Naive thymus-derived CD8-positive, alpha-beta T cell (primary cell): ENCODE measurements at regions not wholly inside any gene's neighbourhood (a gene's known extent, or its start where the extent isn't known, plus 50 kb on each side); places are given as distances from the start of the nearest gene placed in this dataset.

Source experiments
- ATAC-seq, 2 donors: fragments of 150-1000 bp; cut with Tn5 transposase in 1 of 2; sonication (Bioruptor Pico), chemical (Tn5 transposase) in 1 of 2; 1 replicate in 1 of 2; 2 replicates in 1 of 2; pipeline ENCODE4 v1.10.0; 2021; ENCODE audit warnings: mild to moderate bottlenecking in 2 of 2, moderate library complexity in 2 of 2
- POLR2A ChIA-PET: fragments of 350-600 bp; sonication (Branson Sonifier 250); formaldehyde crosslinking; loops from one replicate; lab custom pipeline; 2021; ENCODE audit warnings: antibody characterized with exemption; lab: Charles Lee
- DNase-seq, 10 donors: peaks; one replicate each; pipeline versions ENCODE4 v3.0.0 to v3.0.0-alpha.2; 2020 to 2022
- H3K27ac Mint-ChIP-seq, 10 donors: one replicate each; pipeline ENCODE4 v1.8.0; 2020 to 2022; ENCODE audit warnings: mild to moderate bottlenecking in 10 of 10, mixed read lengths in 10 of 10, moderate library complexity in 4 of 10, inconsistent platforms in 1 of 10
- H3K27me3 Mint-ChIP-seq, 5 donors: one replicate each; pipeline ENCODE4 v1.8.0; 2021 to 2022; ENCODE audit warnings: mixed read lengths in 5 of 5
- H3K36me3 Mint-ChIP-seq, 3 donors: one replicate each; pipeline ENCODE4 v1.8.0; 2020 to 2022; ENCODE audit warnings: mixed read lengths in 3 of 3, mild to moderate bottlenecking in 2 of 3, inconsistent platforms in 1 of 3
- H3K4me1 Mint-ChIP-seq, 4 donors: one replicate each; pipeline ENCODE4 v1.8.0; 2021 to 2022; ENCODE audit warnings: mixed read lengths in 4 of 4
- H3K4me3 Mint-ChIP-seq, 10 donors: one replicate each; pipeline ENCODE4 v1.8.0; 2020 to 2022; ENCODE audit warnings: mild to moderate bottlenecking in 10 of 10, mixed read lengths in 10 of 10, moderate library complexity in 6 of 10, inconsistent platforms in 1 of 10
- H3K9me3 Mint-ChIP-seq, 9 donors: one replicate each; pipeline ENCODE4 v1.8.0; 2020 to 2022; ENCODE audit warnings: mixed read lengths in 9 of 9, mild to moderate bottlenecking in 3 of 9, inconsistent platforms in 1 of 9, moderate library complexity in 1 of 9

DNA sequence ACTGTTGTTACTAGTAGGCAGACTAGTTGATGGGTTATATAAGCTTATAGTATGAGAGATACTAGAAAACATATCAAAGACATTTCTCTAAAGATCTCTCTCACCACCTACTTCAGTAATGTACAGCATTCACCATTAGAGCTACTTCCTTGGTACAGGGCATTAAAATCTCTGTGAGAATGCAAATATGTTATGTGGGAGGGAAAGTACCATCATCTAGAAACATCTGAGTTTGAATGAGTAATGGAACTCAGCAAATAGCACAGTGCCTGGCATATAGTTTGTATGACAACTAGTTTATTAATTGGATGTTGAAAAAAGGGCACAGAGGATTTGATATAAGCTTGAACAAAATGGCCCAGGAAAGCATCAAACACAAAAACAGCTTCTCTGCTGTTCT is 211.1 kb downstream of the GLUD2 start:
- H3K9me3 Mint-ChIP-seq = no peaks in the 10 kb centered on the region
- ATAC-seq (no peak), DNase-seq (no peak)
- no peak overlapping the region for H3K4me3 Mint-ChIP-seq
- no peaks in the 10 kb centered on the region for H3K36me3 Mint-ChIP-seq
- peaks cover 0 to 7% (median 0%) of the 10 kb centered on the region in 5 donors for H3K27me3 Mint-ChIP-seq
- H3K4me1 Mint-ChIP-seq = no peaks in the 10 kb centered on the region
- H3K27ac Mint-ChIP-seq = no peak overlapping the region
- POLR2A ChIA-PET = no interaction called here

- ATAC-seq (no peak), DNase-seq (no peak)
- no peaks in the 10 kb centered on the region for H3K36me3 Mint-ChIP-seq
- H3K27ac Mint-ChIP-seq = no peak overlapping the region
- no peak overlapping the region for H3K4me3 Mint-ChIP-seq
- POLR2A ChIA-PET = no interaction called here
- peaks cover 0 to 7% (median 0%) of the 10 kb centered on the region in 5 donors for H3K27me3 Mint-ChIP-seq
- no peaks in the 10 kb centered on the region for H3K4me1 Mint-ChIP-seq
- no peaks in the 10 kb centered on the region for H3K9me3 Mint-ChIP-seq
These were observed 211.8 kb downstream of the GLUD2 start for GRCh38 chrX:121259170-121259569.

DNA sequence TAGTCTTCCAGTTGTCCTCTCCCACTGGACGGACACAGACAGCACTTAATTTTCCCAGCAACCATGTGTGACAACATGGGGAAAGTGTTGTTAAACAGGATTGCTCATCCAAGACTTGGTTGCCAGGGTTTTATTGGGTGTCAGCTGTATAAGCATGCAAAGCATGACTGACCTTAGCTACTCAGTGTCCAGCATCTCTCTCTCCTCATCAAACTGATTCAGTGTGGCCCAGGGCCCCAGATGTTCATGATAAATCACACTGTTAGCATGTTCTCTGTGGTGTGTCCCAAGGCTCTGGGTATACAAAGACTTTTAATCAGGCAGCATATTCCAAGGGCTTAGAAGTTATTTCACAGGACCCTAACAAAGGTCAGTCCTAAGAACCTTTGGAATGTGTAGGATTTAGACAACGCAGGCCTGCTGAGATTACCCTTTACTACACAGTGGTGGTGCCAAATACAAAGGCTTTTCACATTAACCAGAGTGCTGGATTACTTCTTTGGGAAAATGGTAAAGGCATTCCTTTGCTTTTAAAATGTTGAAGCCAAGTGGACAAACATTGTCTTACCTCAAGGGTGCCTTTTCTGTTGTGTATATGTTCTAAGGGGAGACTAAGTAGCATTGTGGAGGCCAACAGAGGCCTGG is 213.3 kb downstream of the GLUD2 start:
- ATAC-seq (no peak), DNase-seq (no peak)
- H3K36me3 Mint-ChIP-seq = no peaks in the 10 kb centered on the region
- H3K4me1 Mint-ChIP-seq = no peaks in the 10 kb centered on the region
- H3K9me3 Mint-ChIP-seq = no peaks in the 10 kb centered on the region
- no peak overlapping the region for H3K4me3 Mint-ChIP-seq
- peak overlapping the region in 1 of 10 donors; percentile 15 for H3K27ac Mint-ChIP-seq
- POLR2A ChIA-PET = no interaction called here
- H3K27me3 Mint-ChIP-seq = peaks cover 0 to 7% (median 0%) of the 10 kb centered on the region in 5 donors

DNA sequence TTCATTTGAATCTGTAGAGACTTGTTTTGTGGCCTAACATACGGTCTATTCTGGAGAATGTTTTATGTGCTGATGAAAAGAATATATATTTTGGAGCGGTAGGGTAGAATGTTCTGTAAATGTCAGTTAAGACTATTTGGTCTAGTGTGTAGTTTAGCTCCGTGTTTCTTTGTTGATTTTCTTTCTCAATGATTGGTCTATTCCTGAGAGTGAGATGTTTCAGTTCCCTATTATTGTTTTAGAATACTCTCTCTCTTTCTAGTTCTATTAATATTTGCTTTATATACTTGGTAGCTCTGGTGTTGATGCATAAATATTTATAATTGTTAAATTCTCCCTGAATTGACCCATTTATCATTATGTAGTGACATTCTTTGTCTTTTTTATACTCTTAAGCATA is 236.5 kb downstream of the GLUD2 start:
- ATAC-seq (no peak), DNase-seq (no peak)
- Mint-ChIP-seq H3K4me3 (no peak overlapping the region), H3K36me3 (peaks cover 0 to 9% (median 0%) of the 10 kb centered on the region in 3 donors), H3K27me3 (peaks cover 0 to 3% (median 0%) of the 10 kb centered on the region in 5 donors), H3K4me1 (no peaks in the 10 kb centered on the region), H3K9me3 (peaks cover 0 to 32% (median 5%) of the 10 kb centered on the region in 9 donors), H3K27ac (no peak overlapping the region)
- POLR2A ChIA-PET = no interaction called here

DNA sequence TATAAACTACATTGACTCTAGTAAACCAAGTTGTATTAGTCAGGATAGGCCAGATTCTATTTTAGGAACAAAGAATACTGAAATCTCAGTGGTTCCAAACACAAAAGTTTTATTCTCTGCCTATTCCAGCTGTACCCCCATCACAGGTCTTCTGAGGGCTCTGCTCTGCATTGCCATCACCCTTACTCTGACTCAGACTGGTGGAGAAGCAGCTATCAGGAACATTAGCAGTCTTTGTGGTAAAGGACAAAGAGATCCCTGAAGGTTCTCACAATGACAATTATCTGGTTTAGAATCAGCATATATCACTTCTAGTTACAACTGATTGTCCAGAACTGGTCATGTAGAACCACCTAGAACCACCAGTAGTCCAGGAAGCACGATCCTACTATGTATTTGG is 251.1 kb downstream of the GLUD2 start:
- Mint-ChIP-seq H3K9me3 (no peaks in the 10 kb centered on the region), H3K4me1 (no peaks in the 10 kb centered on the region), H3K27ac (no peak overlapping the region), H3K27me3 (no peaks in the 10 kb centered on the region), H3K4me3 (no peak overlapping the region), H3K36me3 (no peaks in the 10 kb centered on the region)
- POLR2A ChIA-PET = no interaction called here
- DNase-seq (no peak), ATAC-seq (no peak)

DNA sequence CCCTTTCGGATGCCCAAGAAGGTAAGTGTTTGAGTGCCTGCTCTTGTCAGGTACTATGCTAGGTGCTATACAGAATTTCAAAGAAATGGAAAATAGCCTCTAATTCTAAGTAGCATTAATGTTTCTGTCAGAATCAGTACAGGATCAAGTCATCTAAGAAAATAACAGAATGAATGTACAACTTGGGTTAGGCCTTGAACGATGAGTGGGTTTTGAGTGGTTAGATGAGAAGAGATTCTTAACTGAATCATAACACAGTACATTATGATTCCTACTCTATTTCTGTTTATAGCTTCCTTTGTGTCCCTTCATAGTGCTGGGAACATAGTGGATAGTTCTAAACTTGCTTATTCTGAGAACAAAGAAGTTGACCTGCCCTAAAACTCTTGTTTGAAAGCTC is 253.9 kb downstream of the GLUD2 start:
- H3K36me3 Mint-ChIP-seq = no peaks in the 10 kb centered on the region
- H3K9me3 Mint-ChIP-seq = no peaks in the 10 kb centered on the region
- POLR2A ChIA-PET = no interaction called here
- no peaks in the 10 kb centered on the region for H3K4me1 Mint-ChIP-seq
- H3K27me3 Mint-ChIP-seq = peaks cover 0 to 8% (median 3%) of the 10 kb centered on the region in 5 donors
- H3K27ac Mint-ChIP-seq = no peak overlapping the region
- no peak overlapping the region for H3K4me3 Mint-ChIP-seq
- ATAC-seq (no peak), DNase-seq (no peak)

- no peaks in the 10 kb centered on the region for H3K4me1 Mint-ChIP-seq
- H3K27me3 Mint-ChIP-seq = peaks cover 0 to 8% (median 3%) of the 10 kb centered on the region in 5 donors
- no peak for DNase-seq
- no peak for ATAC-seq
- H3K9me3 Mint-ChIP-seq = no peaks in the 10 kb centered on the region
- no peaks in the 10 kb centered on the region for H3K36me3 Mint-ChIP-seq
- H3K27ac Mint-ChIP-seq = no peak overlapping the region
- H3K4me3 Mint-ChIP-seq = no peak overlapping the region
- POLR2A ChIA-PET = no interaction called here
These were observed 254.4 kb downstream of the GLUD2 start for GRCh38 chrX:121301822-121302221.

- Mint-ChIP-seq H3K9me3 (no peaks in the 10 kb centered on the region), H3K4me1 (no peaks in the 10 kb centered on the region), H3K4me3 (no peak overlapping the region), H3K27me3 (peaks cover 0 to 15% (median 5%) of the 10 kb centered on the region in 5 donors), H3K36me3 (no peaks in the 10 kb centered on the region), H3K27ac (no peak overlapping the region)
- ATAC-seq (no peak), DNase-seq (no peak)
- POLR2A ChIA-PET = no interaction called here
These were observed 260.0 kb downstream of the GLUD2 start for GRCh38 chrX:121307449-121307848.

DNA sequence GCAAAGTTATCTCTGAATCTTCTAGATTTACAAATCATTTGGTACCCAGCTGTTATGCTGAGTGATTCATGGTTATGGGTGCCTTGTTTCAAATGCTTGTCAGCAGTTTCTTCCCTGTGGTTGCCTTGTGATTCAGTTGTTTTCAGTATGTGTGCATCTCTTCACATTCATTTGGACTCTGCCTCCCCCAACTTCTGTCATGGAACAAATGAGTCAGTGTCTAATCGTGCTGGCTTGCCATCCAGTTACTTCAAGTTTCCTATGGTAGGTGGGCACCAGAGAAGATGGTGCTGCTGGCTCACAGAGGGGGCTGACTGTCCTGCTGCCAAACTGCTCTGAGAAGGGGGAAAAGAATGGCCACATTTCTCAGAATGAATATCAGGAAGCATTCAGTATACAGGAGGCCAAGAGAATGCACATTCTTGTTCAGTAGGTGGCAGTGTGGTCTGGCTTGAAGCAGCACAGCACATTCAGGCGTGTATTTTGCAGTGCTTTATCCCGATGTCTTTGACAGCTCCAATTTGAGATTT is 260.9 kb downstream of the GLUD2 start:
- Mint-ChIP-seq H3K27me3 (peaks cover 0 to 15% (median 5%) of the 10 kb centered on the region in 5 donors), H3K27ac (peak overlapping the region in 1 of 10 donors; percentile 66), H3K9me3 (no peaks in the 10 kb centered on the region), H3K4me1 (no peaks in the 10 kb centered on the region), H3K4me3 (no peak overlapping the region), H3K36me3 (no peaks in the 10 kb centered on the region)
- ATAC-seq = no peak
- POLR2A ChIA-PET = no interaction called here
- DNase-seq = no peak

DNA sequence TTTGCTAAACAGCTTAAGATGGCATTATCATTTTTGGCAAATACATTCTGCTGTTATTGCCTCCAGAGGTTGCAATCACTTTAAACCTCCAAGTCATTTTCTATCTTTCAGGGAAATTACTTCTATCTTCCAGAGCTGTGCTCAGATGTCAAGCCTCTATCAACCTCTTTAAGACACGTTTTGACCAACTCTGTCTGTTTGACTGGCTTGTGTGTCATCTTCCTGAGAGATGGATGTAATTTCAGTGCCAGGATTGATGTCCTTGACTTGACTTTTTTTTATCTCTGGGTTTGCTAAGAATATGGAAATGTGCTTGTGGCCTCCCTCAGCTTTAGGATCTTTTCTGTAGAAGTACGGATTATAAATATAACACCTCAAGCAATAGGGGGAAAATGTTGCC is 263.4 kb downstream of the GLUD2 start:
- no peak overlapping the region for H3K27ac Mint-ChIP-seq

GRCh38 chrX:121320441-121320840 is 273.0 kb downstream of the GLUD2 start:
- POLR2A ChIA-PET = no interaction called here
- H3K4me3 Mint-ChIP-seq = no peak overlapping the region
- H3K36me3 Mint-ChIP-seq = no peaks in the 10 kb centered on the region
- no peak overlapping the region for H3K27ac Mint-ChIP-seq
- no peak for ATAC-seq
- H3K9me3 Mint-ChIP-seq = no peaks in the 10 kb centered on the region
- DNase-seq = no peak
- no peaks in the 10 kb centered on the region for H3K4me1 Mint-ChIP-seq
- H3K27me3 Mint-ChIP-seq = peaks cover 0 to 4% (median 0%) of the 10 kb centered on the region in 5 donors

More for the DNA sequence above, 263.4 kb downstream of the GLUD2 start:
- no peaks in the 10 kb centered on the region for H3K36me3 Mint-ChIP-seq
- H3K4me1 Mint-ChIP-seq = no peaks in the 10 kb centered on the region
- ATAC-seq = no peak
- H3K27me3 Mint-ChIP-seq = peaks cover 0 to 9% (median 0%) of the 10 kb centered on the region in 5 donors
- POLR2A ChIA-PET = no interaction called here
- no peak for DNase-seq
- no peaks in the 10 kb centered on the region for H3K9me3 Mint-ChIP-seq
- no peak overlapping the region for H3K4me3 Mint-ChIP-seq

DNA sequence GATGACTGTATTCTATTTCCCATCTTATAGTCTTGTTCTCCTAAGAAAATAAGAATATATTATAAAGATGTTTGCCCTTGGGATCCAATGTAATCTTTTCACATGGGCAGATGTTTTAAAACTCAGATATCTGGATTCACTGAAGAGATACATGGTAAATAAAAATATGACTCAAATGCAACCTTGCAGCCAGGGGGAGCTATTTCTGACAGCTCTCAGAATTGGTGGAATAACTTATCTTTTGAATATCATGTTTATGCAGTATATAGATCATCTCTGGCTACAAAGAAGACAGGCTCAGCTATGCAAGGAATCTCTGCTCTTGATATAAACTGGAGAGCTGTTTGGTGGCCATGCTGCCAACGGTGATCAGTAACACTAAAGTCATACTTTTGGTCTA is 274.7 kb downstream of the GLUD2 start:
- Mint-ChIP-seq H3K27me3 (peaks cover 0 to 4% (median 0%) of the 10 kb centered on the region in 5 donors), H3K9me3 (no peaks in the 10 kb centered on the region), H3K36me3 (no peaks in the 10 kb centered on the region), H3K27ac (no peak overlapping the region), H3K4me1 (no peaks in the 10 kb centered on the region), H3K4me3 (no peak overlapping the region)
- no peak for DNase-seq
- POLR2A ChIA-PET = no interaction called here
- no peak for ATAC-seq

- H3K27ac Mint-ChIP-seq = no peak overlapping the region
- ATAC-seq = no peak
- no peaks in the 10 kb centered on the region for H3K9me3 Mint-ChIP-seq
- DNase-seq = no peak
- H3K4me1 Mint-ChIP-seq = no peaks in the 10 kb centered on the region
- POLR2A ChIA-PET = no interaction called here
- H3K4me3 Mint-ChIP-seq = no peak overlapping the region
- H3K36me3 Mint-ChIP-seq = no peaks in the 10 kb centered on the region
- peaks cover 0 to 4% (median 0%) of the 10 kb centered on the region in 5 donors for H3K27me3 Mint-ChIP-seq
These were observed 275.9 kb downstream of the GLUD2 start for GRCh38 chrX:121323337-121323736.

DNA sequence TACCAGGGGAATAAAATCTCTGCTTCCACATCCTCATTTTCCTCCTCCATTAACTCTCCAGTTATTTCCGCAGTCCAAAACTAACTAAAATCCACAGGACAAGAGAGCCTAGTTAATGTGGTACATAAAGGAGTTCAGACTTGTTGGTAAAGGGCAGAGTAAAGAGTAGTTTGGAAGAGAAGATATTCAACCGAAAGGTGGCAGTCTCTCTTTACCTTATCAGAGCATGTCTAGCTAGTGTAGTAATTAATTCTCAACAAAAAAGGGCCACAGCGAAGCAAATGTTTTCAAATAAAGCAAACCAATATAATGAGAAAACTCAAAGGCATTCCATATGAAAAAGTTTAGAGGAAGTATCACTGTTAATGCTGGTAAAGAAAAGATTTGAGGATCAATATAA is 286.5 kb downstream of the GLUD2 start:
- H3K9me3 Mint-ChIP-seq = no peaks in the 10 kb centered on the region
- peaks cover 0 to 2% (median 0%) of the 10 kb centered on the region in 5 donors for H3K27me3 Mint-ChIP-seq
- no peak overlapping the region for H3K4me3 Mint-ChIP-seq
- DNase-seq = no peak
- no peaks in the 10 kb centered on the region for H3K4me1 Mint-ChIP-seq
- H3K36me3 Mint-ChIP-seq = no peaks in the 10 kb centered on the region
- POLR2A ChIA-PET = no interaction called here
- no peak overlapping the region for H3K27ac Mint-ChIP-seq
- no peak for ATAC-seq
